GM12892 (cell line): ENCODE measurements at regions not wholly inside any gene's neighbourhood (a gene's known extent, or its start where the extent isn't known, plus 50 kb on each side); places are given as distances from the start of the nearest gene placed in this dataset.
A peak's percentile ranks its signal among the peaks of the same experiment; 100 is the strongest.
"Not testable (repeated sequence)": the region's sequence is repeated elsewhere in the genome, so short reads cannot be mapped to it uniquely, and the experiment has no call there.

Source experiments
- DNase-seq: peaks from one replicate; pipeline ENCODE4 v3.0.0; 2011; ENCODE audit not compliant: insufficient read length
- FAIRE-seq: peaks from 2 replicates; lab custom pipeline; 2011; peaks lifted over from hg19 to GRCh38; lab: Jason Lieb, UNC

GRCh38 chr9:41075671-41076070 lies 52.8 kb downstream of the FOXD4L6 start:
- FAIRE-seq, DNase-seq: not testable (repeated sequence)

GRCh38 chr9:41074356-41074942 lies 54.0 kb downstream of the FOXD4L6 start:
- not testable (repeated sequence) for FAIRE-seq
- peak; percentile 21 for DNase-seq

GRCh38 chr9:41073471-41074243 lies 54.8 kb downstream of the FOXD4L6 start:
- FAIRE-seq, DNase-seq: not testable (repeated sequence)

GRCh38 chr9:41064125-41064795 lies 64.2 kb downstream of the FOXD4L6 start:
- not testable (repeated sequence) for DNase-seq, FAIRE-seq

GRCh38 chr9:41063243-41063642 lies 65.2 kb downstream of the FOXD4L6 start:
- FAIRE-seq = not testable (repeated sequence)

GRCh38 chr9:41059603-41060002 lies 68.9 kb downstream of the FOXD4L6 start:
- not testable (repeated sequence) for FAIRE-seq, DNase-seq

More at GRCh38 chr9:41063243-41063642, 65.2 kb downstream of the FOXD4L6 start:
- not testable (repeated sequence) for DNase-seq

- not testable (repeated sequence) for FAIRE-seq, DNase-seq
Observed at GRCh38 chr9:41053666-41054363, 74.7 kb downstream of the FOXD4L6 start.

- not testable (repeated sequence) for FAIRE-seq, DNase-seq
Observed at GRCh38 chr9:41048672-41049071, 79.8 kb downstream of the FOXD4L6 start.

- not testable (repeated sequence) for FAIRE-seq
Observed at GRCh38 chr9:41047792-41048191, 80.7 kb downstream of the FOXD4L6 start.

GRCh38 chr9:41044930-41045329 lies 83.6 kb downstream of the FOXD4L6 start:
- not testable (repeated sequence) for DNase-seq, FAIRE-seq

More at GRCh38 chr9:41047792-41048191, 80.7 kb downstream of the FOXD4L6 start:
- not testable (repeated sequence) for DNase-seq

- FAIRE-seq, DNase-seq: not testable (repeated sequence)
Observed at GRCh38 chr9:41043433-41043832, 85.0 kb downstream of the FOXD4L6 start.

GRCh38 chr9:41042111-41042510 lies 86.4 kb downstream of the FOXD4L6 start:
- not testable (repeated sequence) for DNase-seq, FAIRE-seq

- FAIRE-seq, DNase-seq: not testable (repeated sequence)
Observed at GRCh38 chr9:41040705-41041342, 87.7 kb downstream of the FOXD4L6 start.

- FAIRE-seq, DNase-seq: not testable (repeated sequence)
Observed at GRCh38 chr9:41035276-41035675, 93.2 kb downstream of the FOXD4L6 start.

GRCh38 chr9:41034699-41035197 lies 93.7 kb downstream of the FOXD4L6 start:
- not testable (repeated sequence) for FAIRE-seq, DNase-seq

- not testable (repeated sequence) for DNase-seq, FAIRE-seq
Observed at GRCh38 chr9:41033877-41034276, 94.6 kb downstream of the FOXD4L6 start.

GRCh38 chr9:41033360-41033759 lies 95.1 kb downstream of the FOXD4L6 start:
- not testable (repeated sequence) for DNase-seq, FAIRE-seq

- DNase-seq, FAIRE-seq: not testable (repeated sequence)
Observed at GRCh38 chr9:41026912-41027676, 101.4 kb downstream of the FOXD4L6 start.
